ENCODE measurements at regions not wholly inside any gene's neighbourhood (a gene's known extent, or its start where the extent isn't known, plus 50 kb on each side); places are given as distances from the start of the nearest gene placed in this dataset.

- Histone ChIP-seq H3K27ac (replicated peaks) (no peak overlapping the region), H3K27me3 (ENCODE audit: insufficient read depth, poor library complexity, severe bottlenecking) (no peaks in the 10 kb centered on the region), H3K4me3 (replicated peaks; ENCODE audit: insufficient read depth, low read length) (no peak overlapping the region)
- DNase-seq (ENCODE audit: low read depth in 1 of 2, low spot score in 1 of 2): no peak
- TF ChIP-seq SPI1 (IDR thresholded peaks at IDR 0.05; ENCODE audit: borderline replicate concordance, low read depth): no peak
- no peak for TF ChIP-seq REST (IDR thresholded peaks at IDR 0.05; ENCODE audit: insufficient replicate concordance, low read depth)
- no peak for TF ChIP-seq CTCF (IDR thresholded peaks at IDR 0.05; ENCODE audit: insufficient read depth, low read length)
These were observed 686.6 kb upstream of the FAT3 start for GRCh38 chr11:91538065-91538464.

- no peaks in the 10 kb centered on the region for H3K27me3 ChIP-seq (ENCODE audit: insufficient read depth, poor library complexity, severe bottlenecking)
- H3K4me3 ChIP-seq (replicated peaks; ENCODE audit: insufficient read depth, low read length): no peak overlapping the region
- no peak for TF ChIP-seq CTCF (IDR thresholded peaks at IDR 0.05; ENCODE audit: insufficient read depth, low read length)
- TF ChIP-seq REST (IDR thresholded peaks at IDR 0.05; ENCODE audit: insufficient replicate concordance, low read depth): no peak
- no peak for TF ChIP-seq SPI1 (IDR thresholded peaks at IDR 0.05; ENCODE audit: borderline replicate concordance, low read depth)
- no peak for TF ChIP-seq GABPA (IDR thresholded peaks at IDR 0.05; ENCODE audit: low read depth)
- no peak for TF ChIP-seq POLR2AphosphoS5 (IDR thresholded peaks at IDR 0.05; ENCODE audit: low read depth)
- no peak overlapping the region for H3K27ac ChIP-seq (replicated peaks)
- DNase-seq (ENCODE audit: low read depth in 1 of 2, low spot score in 1 of 2): no peak
These were observed 688.3 kb upstream of the FAT3 start for GRCh38 chr11:91536366-91536765.

- Histone ChIP-seq H3K4me3 (replicated peaks; ENCODE audit: insufficient read depth, low read length) (no peak overlapping the region), H3K27ac (replicated peaks) (no peak overlapping the region), H3K27me3 (ENCODE audit: insufficient read depth, poor library complexity, severe bottlenecking) (no peaks in the 10 kb centered on the region)
- no peak for DNase-seq (ENCODE audit: low read depth in 1 of 2, low spot score in 1 of 2)
- TF ChIP-seq GABPA (IDR thresholded peaks at IDR 0.05; ENCODE audit: low read depth): no peak
- no peak for TF ChIP-seq SPI1 (IDR thresholded peaks at IDR 0.05; ENCODE audit: borderline replicate concordance, low read depth)
- TF ChIP-seq REST (IDR thresholded peaks at IDR 0.05; ENCODE audit: insufficient replicate concordance, low read depth): no peak
These were observed 695.7 kb upstream of the FAT3 start for GRCh38 chr11:91528965-91529364.
